HEK293 (cell line): ENCODE measurements at regions not wholly inside any gene's neighbourhood (a gene's known extent, or its start where the extent isn't known, plus 50 kb on each side); places are given as distances from the start of the nearest gene placed in this dataset.

Source experiments
- CTCF ChIP-seq: fragments of 450-650 bp; formaldehyde crosslinking; IDR thresholded peaks from 2 replicates; pipeline ENCODE4 v1.5.1; 2016; ENCODE audit warnings: missing biosample characterization, missing genetic modification characterization
- ZBTB1 ChIP-seq: fragments of 450-650 bp; formaldehyde crosslinking; IDR thresholded peaks from 2 replicates; pipeline ENCODE4 v1.5.1; 2016; ENCODE audit warnings: missing biosample characterization, missing genetic modification characterization
- ZNF138 ChIP-seq: fragments of 450-650 bp; formaldehyde crosslinking; IDR thresholded peaks from 2 replicates; pipeline ENCODE4 v1.5.1; 2016; ENCODE audit warnings: missing biosample characterization, missing genetic modification characterization, borderline replicate concordance
- ZNF2 ChIP-seq: fragments of 450-650 bp; formaldehyde crosslinking; IDR thresholded peaks from 2 replicates; pipeline ENCODE4 v1.5.1; 2016; ENCODE audit warnings: missing biosample characterization, missing genetic modification characterization
- ZNF23 ChIP-seq: fragments of 450-650 bp; formaldehyde crosslinking; IDR thresholded peaks from 2 replicates; pipeline ENCODE4 v1.5.1; 2016; ENCODE audit warnings: missing biosample characterization, missing genetic modification characterization, borderline replicate concordance
- ZNF274 ChIP-seq, 2 experiments: fragments of 200-500 bp in 1 of 2; fragments of 450-650 bp in 1 of 2; sonication (Bioruptor generic) in 1 of 2; formaldehyde crosslinking in 1 of 2; IDR thresholded peaks; 2 replicates each; pipeline versions ENCODE4 v1.5.1 to v1.6.1; 2014 to 2016; ENCODE audit warnings: borderline replicate concordance in 1 of 2, inconsistent platforms in 1 of 2, low read length in 1 of 2, missing biosample characterization in 1 of 2, missing genetic modification characterization in 1 of 2
- ZNF335 ChIP-seq: fragments of 450-650 bp; formaldehyde crosslinking; conservative IDR thresholded peaks from 2 replicates; pipeline ENCODE4 v1.5.1; 2016; ENCODE audit warnings: missing biosample characterization, missing genetic modification characterization
- ZNF350 ChIP-seq: fragments of 450-650 bp; formaldehyde crosslinking; IDR thresholded peaks from 2 replicates; pipeline ENCODE4 v1.5.0; 2017; ENCODE audit warnings: missing biosample characterization, mild to moderate bottlenecking, missing genetic modification characterization
- ZNF398 ChIP-seq: fragments of 450-650 bp; formaldehyde crosslinking; IDR thresholded peaks from 2 replicates; pipeline ENCODE4 v1.5.1; 2017; ENCODE audit warnings: missing biosample characterization, missing genetic modification characterization
- ZNF792 ChIP-seq: fragments of 450-650 bp; formaldehyde crosslinking; IDR thresholded peaks from 2 replicates; pipeline ENCODE4 v1.5.1; 2016; ENCODE audit warnings: missing biosample characterization, missing genetic modification characterization
- TF ChIP-seq, protein P1 (sequence below): fragments of 450-650 bp; formaldehyde crosslinking; IDR thresholded peaks from 2 replicates; pipeline ENCODE4 v1.5.1; 2016; ENCODE audit warnings: missing biosample characterization, missing genetic modification characterization, low read depth
- TF ChIP-seq, protein P2 (sequence below): fragments of 450-650 bp; formaldehyde crosslinking; IDR thresholded peaks from 2 replicates; pipeline ENCODE4 v1.5.1; 2016; ENCODE audit warnings: missing biosample characterization, missing genetic modification characterization

GRCh38 chr7:41084381-41084780 is 618.5 kb downstream of the INHBA start:
- TF ChIP-seq ZNF792 (no peak), ZNF335 (tag by site-specific recombination) (no peak), CTCF (tag by site-specific recombination) (no peak), ZNF398 (tag by site-specific recombination) (no peak), ZNF23 (tag by site-specific recombination) (no peak), ZNF274 (IDR thresholded peaks at IDR 0.05; ENCODE audit: low read length) (no peak), ZNF274 (tag by site-specific recombination; IDR thresholded peaks at IDR 0.05; ENCODE audit: borderline replicate concordance) (no peak), ZNF2 (tag by site-specific recombination) (no peak), ZNF350 (no peak), ZNF138 (tag by site-specific recombination) (no peak), ZBTB1 (tag by site-specific recombination) (no peak)
- TF ChIP-seq, protein P1, sequence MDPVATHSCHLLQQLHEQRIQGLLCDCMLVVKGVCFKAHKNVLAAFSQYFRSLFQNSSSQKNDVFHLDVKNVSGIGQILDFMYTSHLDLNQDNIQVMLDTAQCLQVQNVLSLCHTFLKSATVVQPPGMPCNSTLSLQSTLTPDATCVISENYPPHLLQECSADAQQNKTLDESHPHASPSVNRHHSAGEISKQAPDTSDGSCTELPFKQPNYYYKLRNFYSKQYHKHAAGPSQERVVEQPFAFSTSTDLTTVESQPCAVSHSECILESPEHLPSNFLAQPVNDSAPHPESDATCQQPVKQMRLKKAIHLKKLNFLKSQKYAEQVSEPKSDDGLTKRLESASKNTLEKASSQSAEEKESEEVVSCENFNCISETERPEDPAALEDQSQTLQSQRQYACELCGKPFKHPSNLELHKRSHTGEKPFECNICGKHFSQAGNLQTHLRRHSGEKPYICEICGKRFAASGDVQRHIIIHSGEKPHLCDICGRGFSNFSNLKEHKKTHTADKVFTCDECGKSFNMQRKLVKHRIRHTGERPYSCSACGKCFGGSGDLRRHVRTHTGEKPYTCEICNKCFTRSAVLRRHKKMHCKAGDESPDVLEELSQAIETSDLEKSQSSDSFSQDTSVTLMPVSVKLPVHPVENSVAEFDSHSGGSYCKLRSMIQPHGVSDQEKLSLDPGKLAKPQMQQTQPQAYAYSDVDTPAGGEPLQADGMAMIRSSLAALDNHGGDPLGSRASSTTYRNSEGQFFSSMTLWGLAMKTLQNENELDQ (tag by site-specific recombination) = no peak
- TF ChIP-seq, protein P2, sequence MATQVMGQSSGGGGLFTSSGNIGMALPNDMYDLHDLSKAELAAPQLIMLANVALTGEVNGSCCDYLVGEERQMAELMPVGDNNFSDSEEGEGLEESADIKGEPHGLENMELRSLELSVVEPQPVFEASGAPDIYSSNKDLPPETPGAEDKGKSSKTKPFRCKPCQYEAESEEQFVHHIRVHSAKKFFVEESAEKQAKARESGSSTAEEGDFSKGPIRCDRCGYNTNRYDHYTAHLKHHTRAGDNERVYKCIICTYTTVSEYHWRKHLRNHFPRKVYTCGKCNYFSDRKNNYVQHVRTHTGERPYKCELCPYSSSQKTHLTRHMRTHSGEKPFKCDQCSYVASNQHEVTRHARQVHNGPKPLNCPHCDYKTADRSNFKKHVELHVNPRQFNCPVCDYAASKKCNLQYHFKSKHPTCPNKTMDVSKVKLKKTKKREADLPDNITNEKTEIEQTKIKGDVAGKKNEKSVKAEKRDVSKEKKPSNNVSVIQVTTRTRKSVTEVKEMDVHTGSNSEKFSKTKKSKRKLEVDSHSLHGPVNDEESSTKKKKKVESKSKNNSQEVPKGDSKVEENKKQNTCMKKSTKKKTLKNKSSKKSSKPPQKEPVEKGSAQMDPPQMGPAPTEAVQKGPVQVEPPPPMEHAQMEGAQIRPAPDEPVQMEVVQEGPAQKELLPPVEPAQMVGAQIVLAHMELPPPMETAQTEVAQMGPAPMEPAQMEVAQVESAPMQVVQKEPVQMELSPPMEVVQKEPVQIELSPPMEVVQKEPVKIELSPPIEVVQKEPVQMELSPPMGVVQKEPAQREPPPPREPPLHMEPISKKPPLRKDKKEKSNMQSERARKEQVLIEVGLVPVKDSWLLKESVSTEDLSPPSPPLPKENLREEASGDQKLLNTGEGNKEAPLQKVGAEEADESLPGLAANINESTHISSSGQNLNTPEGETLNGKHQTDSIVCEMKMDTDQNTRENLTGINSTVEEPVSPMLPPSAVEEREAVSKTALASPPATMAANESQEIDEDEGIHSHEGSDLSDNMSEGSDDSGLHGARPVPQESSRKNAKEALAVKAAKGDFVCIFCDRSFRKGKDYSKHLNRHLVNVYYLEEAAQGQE = no peak
